ENCODE measurements at regions not wholly inside any gene's neighbourhood (a gene's known extent, or its start where the extent isn't known, plus 50 kb on each side); places are given as distances from the start of the nearest gene placed in this dataset.
A peak's percentile ranks its signal among the peaks of the same experiment; 100 is the strongest.

DNA sequence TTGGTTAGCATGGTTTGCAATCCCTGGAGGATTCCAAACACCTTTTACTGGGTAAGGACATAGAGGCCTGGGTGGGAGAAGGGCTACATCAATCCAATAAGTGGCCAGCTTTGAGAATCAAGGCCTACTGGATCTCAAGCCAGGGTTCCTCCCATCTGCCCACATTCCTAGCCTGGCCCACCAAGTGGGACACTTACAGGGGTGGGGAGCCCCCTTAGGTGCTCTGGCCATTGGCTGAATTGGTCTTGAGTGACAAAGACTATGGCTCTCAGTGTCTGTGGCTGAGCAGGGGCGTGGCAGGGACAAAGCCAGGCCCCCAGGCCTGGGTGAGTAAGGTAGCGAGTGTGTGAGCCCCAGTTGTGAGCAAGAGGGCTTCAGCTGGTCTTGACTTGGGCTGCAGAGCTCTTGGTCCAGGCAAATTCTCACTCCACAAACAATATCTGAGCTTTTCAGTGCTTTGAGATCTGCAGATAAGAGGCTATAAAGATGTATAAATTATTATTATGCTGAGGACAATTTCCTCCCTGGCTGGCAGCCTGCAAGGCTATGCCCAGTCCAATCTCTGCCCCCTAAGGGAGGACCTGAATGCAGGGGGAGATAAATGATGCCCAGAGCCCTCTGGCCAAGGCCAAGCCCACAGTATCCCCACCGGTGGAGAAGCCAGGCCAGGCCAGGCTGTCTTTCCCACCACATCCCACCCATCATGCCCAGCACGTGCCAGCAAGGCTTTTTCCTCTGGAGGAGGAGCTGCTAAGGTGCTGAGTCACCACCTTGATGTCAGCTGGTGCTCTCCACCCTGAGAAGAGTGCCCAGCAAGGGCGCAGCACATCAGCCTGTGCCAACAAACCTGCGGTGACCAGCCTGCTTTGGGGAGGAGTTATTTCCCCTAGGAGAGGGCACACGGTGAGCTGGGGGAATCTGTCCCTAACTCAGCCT lies 80.7 kb upstream of the DUSP5 start:
- DNase-seq = no peak

DNA sequence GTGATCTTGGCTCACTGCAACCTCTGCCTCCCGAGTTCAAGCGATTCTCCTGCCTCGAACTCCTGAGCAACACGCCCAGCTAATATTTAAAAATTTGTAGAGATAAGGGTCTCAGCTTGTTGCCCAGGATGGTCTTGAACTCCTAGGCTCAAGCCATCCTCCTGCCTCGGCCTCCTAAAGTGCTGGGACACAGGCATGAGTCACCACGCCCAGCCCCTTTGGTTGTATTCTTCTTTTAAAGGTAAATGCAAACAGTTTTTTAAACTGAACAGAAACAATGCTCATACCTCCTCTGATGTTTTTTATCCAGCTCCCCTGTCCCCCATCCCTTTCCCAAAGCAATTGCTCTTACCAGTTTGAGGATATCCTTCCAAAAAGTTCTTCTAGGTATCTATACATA lies 79.5 kb upstream of the DUSP5 start:
- DNase-seq = no peak

DNA sequence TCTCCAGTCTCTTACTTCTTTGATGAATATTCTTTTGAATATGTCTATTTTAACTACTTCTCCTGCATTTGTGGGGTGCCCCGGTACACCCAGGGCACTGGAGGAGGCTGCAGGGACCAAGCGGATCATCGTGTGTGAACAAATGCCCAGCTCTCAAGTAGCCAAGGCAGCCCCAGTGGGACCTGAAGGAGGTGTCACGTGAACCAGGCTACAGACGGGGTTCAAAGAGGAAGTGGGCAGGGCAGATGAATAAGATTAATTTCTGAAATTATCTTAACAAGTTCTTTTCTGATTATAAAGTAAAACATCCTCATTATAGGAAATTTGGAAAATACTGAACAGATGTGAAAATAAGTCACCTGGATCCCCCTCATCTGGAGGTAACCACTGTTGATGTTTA lies 78.4 kb upstream of the DUSP5 start:
- no peak for DNase-seq

DNA sequence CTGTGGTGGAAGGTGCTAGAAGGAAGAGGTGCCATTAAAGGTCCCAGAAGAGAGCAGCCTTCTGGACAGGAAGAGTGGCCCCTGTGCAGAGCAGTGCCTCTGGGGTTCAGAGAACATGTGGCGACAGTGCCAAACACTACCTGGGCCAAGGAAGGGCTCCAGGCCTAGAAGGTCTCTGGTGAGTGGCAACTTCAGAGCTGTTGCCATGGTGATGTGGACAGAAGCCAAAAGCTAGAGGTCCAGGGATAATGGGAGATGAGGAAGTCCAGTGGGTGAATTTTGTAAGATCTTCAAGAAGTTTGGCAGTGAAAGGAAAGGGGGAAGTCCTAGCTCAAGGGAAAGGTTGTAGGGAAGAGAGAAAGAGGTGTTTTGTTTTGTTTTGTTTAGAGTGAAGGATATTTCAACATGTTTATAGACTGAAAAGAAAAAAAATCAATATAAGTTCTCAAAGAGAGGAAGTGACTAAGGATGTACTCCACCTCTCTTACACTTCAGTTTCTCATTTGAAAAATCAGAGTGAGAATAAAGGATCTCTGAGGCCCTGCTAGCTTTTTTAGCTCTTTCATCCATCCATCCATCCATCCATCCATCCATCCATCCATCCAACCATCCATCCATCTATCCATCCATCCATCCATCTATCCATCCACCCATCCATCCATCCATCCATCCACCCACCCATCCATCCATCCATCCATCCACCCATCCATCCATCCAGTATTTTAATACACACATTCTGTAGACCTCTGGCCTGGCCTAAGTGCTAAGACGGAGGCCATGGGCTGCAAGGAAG lies 77.1 kb upstream of the DUSP5 start:
- peak; percentile 59 for DNase-seq

DNA sequence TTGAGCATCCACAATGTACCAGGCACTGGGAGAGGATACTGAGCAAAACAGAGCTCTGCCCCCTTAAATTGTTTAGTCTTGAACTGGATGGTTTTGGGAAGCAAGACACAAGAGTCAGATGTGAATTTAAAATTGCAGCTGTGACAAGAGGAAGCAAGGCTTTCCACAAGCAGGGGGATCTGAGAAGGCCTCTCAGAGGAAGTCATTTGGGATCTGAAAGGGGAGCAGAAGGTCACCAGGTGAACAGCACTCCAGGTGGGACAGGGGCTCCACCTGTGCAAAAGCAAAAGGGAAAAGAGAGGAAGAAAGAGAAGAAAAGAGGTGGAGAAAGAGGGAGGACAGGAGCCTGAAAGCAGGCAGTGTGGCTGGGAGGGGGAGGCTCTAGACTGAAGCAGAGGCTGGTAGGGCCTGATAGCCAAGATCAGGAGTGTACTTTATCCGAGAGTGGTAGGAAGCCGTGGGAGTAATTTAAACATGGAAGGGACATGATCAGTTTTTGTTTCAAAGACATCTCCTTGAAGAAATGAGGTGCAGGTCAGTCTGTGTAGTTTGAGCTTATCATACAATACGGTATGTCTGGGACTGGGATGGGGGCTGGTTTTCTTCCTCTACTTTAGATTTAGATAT lies 76.1 kb upstream of the DUSP5 start:
- DNase-seq = no peak

DNA sequence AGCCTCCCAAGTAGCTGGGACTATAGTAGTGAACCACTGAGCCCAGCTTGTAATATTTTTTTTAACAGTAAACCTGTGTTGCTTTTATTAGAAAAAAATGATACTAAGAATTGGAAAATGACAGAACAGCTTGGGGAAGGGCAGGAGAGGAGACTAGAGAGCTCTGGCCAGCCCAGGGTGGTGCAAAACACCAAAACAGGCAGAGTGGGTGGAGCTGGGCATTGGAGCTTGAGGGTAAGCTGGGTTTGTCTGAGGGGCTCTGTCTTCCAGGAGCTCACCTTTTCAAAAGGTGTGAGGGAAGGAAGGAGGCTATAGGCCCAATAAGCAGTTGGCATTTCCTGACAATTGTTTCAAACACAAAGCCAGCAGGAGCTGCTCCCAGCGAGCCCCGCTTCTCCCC lies 75.2 kb upstream of the DUSP5 start:
- no peak for DNase-seq

DNA sequence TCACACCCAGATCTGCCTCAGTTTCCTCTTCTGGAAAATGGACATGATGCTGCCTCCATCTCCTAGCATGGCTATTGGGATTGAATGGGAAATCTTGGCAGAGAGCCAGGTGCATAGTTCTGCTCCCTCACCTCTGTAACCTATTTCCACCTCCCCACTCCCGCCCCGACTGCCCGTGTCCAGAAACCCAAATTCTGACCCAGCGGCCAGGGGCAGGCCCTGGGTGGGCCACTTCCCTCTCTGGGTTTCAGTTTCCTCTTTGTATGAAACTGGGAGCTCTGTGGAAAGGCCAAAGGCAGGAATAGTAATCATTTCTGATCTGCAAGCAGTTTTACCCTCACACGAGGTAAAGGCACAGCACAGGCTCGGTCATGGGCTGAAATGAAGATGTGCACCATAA lies 74.1 kb upstream of the DUSP5 start:
- DNase-seq = no peak

DNA sequence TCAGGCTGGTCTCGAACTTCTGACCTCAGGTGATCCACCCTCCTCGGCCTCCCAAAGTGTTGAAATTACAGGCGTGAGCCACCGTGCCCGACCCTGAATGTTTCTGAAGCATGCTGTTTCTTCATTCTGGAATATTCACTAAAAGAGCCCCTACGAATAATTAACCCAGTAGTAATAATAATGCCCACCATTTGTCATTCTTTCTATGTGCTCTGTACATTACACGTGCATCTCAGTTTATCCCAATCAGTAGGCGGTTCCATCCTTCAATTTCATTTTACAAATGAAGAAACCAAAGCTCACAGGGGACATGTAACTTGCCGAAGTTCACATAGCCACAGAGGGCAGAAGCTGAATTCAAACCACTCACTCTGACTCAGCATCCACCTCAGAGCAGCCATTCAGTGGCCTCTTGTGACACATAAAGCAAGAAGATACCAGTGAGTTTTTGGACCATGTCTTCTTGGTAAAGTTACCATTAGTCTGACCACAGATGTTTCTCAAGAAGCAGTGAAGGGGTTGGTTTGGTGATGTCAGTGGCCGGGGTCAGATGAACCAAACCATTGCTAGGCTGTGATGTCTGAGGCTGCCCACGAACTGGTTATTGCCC lies 71.9 kb upstream of the DUSP5 start:
- DNase-seq = no peak

DNA sequence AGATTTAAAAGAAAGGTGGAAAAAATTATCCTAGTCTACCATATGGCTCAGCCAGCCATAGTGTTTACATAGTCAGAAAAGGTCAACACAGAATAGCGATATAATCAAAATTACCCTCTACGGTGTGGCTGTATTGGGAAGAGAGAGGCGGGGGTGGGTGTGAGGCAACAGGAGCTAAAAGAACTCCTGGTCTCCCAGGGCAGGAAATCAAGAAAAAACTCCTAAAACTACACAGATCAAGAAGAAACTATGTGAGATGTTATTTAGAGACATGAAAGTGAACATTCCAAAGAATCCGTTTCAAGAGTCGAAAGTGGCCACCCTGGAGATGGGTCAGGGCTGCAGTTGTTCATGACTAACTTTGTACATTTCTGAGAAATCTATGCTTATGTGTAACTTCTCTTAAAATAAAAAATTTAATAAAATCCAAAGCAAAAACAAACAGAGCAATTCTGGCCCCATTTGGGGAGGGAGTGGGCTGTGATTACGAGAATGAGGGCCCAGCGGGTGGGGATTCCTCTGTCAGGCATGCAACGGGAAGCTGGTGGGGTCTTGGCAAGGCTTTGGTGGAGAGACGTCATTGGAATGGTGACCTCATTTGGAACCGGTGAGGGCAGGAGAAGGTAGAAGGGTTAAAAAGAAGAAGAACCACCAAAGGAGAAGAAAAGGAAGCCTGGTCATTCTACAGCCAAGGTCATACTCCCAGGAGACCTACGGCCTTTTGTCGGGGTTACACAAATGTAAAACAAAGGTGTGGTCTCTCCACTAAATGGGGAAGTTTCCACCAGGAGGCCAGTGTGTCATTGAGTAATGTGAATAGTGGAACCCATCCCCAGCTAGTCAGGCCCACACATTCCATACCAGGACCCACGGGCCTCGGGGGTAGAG lies 71.2 kb upstream of the DUSP5 start:
- DNase-seq = peak; percentile 28

DNA sequence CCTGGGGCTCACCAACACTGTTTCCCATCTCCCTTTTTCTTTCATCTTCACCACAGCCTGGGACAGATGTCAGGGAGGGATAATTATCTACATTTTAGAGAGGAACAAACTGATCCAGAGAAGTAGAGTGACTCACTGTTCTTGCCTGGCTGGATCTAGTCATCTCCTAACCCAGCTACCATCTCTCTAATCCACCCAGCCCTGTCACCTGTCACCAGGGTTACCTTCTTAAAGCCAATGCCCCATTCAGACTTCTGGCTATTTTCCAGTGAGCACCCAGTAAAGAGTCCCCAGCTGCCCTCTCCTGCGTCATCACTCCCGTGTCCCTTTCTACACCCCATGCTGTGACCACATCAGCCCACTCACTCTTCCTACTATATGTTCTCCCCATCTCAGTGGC lies 68.4 kb upstream of the DUSP5 start:
- DNase-seq = no peak

DNA sequence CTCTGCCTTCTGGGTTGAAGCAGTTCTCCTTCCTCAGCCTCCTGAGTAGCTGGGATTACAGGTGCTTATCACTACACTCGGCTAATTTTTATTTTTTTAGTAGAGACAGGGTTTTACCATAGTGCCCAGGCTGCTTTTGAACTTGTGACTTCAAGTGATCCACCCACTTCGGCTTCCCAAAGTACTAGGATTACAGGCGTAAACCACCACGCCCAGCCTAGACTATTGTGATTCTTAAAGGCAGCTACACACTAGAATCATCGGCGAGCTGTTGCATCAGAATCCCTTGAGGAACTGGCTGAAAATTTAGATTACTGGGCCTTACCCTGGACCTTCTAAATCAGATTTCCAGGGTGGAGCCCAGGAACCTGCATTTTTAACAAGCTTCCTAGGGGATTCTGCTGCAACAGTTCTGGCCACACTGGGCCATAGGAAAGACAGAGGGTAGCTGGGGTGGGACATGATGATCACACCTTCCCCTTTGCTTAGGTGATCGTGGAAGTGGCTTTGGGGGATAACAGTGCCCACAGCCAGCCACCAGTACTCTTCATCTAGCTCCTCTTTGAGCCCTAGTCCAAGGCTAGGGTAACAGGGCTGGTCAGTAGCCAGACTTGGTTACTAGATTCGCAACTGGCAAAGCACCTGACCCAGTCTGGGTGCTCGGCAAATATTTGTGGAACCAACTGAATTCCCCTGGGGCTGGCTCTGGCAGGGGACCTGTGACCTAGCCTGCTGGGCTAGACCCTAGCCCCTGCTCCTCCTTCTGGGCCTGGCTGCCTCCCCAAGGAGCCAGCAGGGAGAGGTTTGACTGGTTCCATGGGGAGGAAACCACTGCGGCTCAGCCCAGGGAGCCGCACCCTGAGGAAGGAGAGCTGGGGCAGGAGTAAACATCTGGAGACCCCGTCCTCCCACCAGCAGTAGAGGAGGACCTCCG lies 67.1 kb upstream of the DUSP5 start:
- DNase-seq = no peak

DNA sequence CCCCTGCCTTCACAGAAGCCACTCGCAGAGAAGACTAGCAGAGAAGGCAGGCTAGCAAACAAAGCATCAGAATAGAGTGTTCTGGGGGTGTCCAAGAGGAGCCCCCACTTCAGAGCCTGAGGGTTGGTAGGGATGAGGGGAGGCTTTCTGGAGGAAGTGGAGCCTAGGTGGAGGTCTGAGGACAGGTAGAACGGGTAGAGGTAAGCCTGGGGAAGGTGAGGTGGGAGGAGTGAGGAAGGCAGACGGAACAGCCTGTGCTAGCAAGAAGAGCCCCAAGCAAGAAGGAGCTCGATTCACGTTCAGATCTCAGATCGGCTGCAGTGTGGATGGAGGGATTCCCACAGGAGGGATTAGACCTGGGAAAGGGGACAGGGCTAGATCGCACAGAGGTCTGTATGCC lies 66.0 kb upstream of the DUSP5 start:
- no peak for DNase-seq

DNA sequence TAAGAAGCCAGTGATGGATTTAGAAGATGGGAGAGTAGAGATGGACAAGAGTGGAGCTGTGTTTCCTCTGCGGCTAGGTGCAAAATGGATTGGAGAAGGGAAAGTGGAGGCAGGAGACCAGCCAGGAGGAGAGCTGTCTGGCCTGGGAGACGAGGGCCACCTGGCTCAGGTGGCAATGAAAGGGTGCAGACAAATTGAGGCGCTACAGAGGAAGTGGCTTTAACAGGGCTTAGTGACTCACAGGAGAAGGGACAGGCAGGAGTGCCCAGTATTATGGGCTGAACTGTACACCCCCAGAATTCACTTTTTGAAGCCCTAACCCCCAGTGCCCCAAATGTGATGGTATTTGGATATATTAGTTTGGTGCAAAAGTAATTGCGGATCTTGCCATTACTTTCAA lies 65.6 kb upstream of the DUSP5 start:
- no peak for DNase-seq

DNA sequence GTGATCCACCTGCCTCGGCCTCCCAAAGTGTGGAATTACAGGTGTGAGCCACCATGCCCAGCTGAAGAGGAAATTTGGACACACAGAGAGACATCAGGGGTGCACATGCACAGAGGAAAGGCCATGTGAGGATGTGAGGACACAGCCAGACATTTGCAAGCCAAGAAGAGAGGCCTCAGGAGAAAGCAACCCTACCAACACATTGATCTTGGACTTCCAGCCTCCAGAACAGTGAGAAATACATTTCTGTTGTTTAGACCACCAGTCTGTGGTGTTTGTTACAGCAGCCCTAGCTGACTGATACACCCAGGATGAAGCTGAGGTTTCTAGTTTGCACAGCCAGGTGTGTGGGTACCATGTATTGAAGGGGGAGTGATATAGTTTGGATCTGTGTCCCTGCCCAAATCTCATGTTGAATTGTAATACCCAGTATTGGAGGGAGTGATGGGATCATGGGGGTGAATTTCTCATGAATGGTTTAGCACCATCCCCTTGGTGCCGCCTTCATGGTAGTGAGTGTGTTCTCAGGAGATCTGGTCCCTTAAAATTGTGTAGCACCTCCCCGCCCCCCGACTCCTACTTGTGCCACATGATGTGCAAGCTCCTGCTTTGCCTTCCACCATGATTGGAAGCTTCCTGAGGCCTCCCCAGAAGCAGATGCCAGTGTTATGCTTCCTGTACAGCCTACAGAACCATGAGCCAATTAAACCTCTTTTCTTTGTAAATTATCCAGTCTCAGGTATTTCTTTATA lies 64.7 kb upstream of the DUSP5 start:
- DNase-seq = no peak

DNA sequence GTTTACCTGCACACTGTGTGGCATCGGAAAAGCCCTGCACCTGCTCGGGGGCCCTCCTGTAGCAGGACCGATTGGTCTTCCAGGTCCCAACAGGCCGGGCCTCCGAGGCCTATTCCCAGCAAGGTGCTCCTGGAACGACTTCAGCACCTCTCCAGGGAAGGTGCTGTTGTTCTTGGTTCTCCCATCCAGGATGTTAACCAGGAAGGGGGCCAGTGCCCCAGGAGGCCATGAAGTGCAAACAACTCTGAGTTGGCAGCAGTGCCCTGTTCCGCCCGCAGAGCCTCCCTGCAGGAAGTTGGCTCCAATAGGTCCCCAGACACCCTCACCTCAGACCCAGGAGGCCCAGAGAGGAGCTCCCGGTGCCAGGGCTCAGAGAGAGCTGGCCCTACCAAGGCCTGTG lies 64.0 kb upstream of the DUSP5 start:
- no peak for DNase-seq

DNA sequence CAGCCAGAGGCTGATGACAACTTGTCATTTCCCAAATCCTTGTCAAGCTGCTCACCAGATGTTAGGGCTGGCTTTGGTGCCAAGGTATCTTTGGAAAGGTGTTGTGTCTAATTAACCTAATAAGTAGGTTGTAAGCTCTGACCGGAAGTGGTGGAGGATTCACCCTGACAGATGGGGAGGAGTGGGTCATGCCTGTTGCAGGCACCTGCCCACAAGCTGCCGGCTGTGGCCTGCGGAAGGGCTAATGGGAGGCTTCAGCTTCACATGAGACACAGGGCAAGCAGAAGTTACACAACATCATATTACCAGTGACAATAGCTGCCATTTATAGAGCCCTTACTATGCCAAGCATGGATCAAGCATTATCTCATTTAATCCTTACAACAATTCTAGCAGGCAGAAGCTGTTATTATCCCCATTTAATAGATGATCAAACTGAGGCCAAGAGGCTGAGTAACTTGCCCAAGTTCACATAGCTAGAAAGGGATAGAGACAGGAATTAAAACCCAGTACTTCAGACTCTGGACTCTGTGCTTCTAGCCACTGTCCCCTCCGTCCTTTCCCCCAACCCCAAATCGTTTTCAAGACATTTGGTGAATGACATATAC lies 63.1 kb upstream of the DUSP5 start:
- no peak for DNase-seq

DNA sequence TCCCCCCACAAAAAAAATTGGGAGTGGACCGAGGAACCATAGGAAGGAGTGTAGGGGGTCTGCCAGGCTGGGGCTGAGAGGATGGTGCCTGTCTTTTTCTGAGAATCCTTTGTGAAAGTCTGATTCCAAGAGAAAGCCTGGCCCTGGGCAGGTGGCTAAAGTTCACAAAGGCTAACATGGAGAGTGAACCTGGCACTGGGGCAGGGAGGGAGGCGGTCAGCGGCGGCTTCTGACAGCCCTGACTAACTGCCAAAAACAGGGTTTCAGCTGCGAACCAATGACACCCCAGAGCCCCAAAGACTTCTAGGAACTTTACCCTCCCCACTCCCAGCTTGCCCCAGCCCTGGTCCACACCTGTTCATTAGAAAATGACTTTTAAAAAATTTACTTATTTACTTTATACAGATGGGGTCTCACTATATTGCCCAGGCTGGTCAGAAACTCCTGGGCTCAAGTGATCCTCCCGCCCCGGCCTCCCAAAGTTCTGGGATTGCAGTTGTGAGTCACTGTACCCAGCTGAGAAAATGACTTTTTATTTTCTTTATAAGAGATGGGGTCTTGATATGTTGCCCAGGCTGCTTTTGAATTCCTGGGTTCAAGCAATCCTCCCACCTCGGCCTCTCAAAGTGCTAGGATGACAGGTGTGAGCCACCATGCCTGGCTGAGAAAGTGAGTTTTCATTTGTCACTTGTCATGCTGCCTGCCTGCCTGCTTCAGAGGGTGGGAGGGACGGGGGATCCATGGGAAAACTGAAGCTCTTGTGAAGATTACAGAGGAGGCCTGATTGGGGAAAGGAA lies 61.0 kb upstream of the DUSP5 start:
- DNase-seq = no peak

DNA sequence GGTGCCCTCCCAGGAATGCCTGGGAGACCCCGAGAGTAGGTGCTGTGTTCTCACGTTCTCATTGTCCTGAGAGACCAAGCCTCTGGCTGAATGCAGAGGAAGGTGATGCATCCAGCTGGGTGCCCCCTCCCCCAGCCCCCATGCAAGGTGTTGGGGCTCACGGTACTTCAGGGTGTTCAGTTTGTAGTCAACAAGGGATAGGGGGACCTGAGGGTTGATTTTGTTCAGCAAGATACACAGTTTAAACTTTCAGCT lies 60.4 kb upstream of the DUSP5 start:
- no peak for DNase-seq

DNA sequence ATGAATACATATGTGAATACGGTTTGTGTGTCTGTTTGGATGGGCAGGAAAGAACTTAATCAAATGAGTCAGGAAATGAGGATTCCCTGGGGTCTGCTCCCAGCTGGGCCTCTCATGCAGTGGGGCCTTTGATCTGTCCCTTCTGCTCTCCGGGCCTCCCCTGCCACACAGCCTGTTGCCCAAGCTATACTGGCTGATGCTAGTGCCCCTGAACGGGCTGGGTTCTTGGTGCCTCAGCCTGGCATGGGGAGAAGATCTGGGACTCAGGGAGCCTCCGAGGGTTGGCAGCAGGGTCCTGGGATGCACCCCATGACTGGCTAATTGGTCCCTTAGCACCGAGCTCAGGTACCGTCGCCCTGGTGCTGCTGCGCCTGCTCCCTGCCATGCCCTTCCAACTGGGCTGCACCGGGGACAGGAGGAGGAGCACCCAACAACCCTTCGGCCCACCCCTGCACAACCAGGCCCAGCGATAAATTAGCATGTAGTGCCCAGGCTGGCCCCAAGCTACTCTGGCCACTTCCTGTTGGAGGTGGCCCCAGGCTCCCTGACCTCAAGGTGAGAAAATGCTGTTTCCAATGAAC lies 59.9 kb upstream of the DUSP5 start:
- no peak for DNase-seq
